WI38 (cell line): ENCODE measurements at regions not wholly inside any gene's neighbourhood (a gene's known extent, or its start where the extent isn't known, plus 50 kb on each side); places are given as distances from the start of the nearest gene placed in this dataset.

Source experiments
- H3K4me3 ChIP-seq: 2 replicates; pipeline ENCODE4 v1.5.1; 2011; ENCODE audit warnings: low read depth, mild to moderate bottlenecking, control low read depth, low read length
- TF ChIP-seq, protein P1 (sequence below): IDR thresholded peaks from 2 replicates; pipeline ENCODE4 v1.5.1; 2012; ENCODE audit warnings: low read depth, mild to moderate bottlenecking, control low read depth, low read length

- H3K4me3 ChIP-seq, result no peak overlapping the region
- TF ChIP-seq, protein P1, sequence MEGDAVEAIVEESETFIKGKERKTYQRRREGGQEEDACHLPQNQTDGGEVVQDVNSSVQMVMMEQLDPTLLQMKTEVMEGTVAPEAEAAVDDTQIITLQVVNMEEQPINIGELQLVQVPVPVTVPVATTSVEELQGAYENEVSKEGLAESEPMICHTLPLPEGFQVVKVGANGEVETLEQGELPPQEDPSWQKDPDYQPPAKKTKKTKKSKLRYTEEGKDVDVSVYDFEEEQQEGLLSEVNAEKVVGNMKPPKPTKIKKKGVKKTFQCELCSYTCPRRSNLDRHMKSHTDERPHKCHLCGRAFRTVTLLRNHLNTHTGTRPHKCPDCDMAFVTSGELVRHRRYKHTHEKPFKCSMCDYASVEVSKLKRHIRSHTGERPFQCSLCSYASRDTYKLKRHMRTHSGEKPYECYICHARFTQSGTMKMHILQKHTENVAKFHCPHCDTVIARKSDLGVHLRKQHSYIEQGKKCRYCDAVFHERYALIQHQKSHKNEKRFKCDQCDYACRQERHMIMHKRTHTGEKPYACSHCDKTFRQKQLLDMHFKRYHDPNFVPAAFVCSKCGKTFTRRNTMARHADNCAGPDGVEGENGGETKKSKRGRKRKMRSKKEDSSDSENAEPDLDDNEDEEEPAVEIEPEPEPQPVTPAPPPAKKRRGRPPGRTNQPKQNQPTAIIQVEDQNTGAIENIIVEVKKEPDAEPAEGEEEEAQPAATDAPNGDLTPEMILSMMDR, result no peak
Observed at GRCh38 chr1:201717286-201717685, 111.7 kb upstream of the IPO9 start.

DNA sequence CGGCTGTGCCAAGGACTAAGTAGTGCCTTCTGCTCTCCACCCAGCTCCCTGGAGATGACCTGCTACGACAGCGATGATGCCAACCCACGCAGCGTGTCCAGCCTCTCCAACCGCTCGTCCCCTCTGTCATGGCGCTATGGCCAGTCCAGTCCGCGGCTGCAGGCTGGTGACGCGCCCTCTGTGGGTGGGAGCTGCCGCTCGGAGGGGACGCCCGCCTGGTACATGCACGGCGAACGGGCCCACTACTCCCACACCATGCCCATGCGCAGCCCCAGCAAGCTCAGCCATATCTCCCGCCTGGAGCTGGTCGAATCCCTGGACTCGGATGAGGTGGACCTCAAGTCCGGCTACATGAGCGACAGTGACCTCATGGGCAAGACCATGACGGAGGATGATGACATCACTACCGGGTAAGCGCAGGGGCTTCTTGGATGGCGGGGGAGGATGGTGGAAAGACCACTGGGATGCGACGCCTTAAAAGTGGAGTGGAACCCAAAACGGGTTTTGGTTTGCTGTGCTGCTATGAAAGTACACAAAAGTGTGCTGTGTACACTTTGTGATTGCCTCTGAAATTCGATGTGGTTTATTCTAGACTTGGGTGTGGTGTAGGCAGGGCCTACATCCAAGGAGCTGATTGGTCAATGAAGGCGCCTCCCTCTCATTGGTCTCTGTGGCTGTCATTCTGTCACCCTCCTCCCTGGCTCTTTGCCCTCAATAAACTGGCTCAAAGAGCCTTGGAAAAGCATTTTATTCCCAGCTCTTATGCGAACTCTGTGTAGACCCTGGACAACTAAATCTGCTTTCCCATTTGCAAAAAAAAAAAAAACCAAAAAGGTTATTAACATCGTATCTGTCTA, 110.4 kb upstream of the IPO9 start:
- TF ChIP-seq, protein P1, result no peak
- H3K4me3 ChIP-seq, result no peak overlapping the region

GRCh38 chr1:201719812-201720521, 109.0 kb upstream of the IPO9 start:
- no peak overlapping the region; the same call in 1 of the 2 replicates for H3K4me3 ChIP-seq

DNA sequence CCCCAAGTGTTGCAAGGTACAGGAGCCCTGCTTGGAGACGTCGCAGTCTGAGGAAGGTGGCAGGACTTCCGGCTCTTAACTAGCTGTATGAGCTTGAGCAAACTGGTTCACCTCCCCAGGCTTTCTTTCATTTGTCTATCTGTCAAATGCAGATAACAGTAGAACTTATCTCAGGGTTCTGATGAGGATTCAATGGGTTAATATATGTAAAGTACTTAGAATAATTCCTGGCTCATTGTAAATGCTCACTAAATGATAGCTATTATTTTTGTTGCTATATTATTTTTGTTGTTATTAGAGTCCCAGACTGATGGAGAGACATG, 108.5 kb upstream of the IPO9 start:
- TF ChIP-seq, protein P1, result no peak
- H3K4me3 ChIP-seq, result no peak overlapping the region

More at GRCh38 chr1:201719812-201720521, 109.0 kb upstream of the IPO9 start:
- TF ChIP-seq, protein P1, result no peak

- TF ChIP-seq, protein P1, result no peak
- no peak overlapping the region for H3K4me3 ChIP-seq
Observed at GRCh38 chr1:201721082-201722049, 107.6 kb upstream of the IPO9 start.

DNA sequence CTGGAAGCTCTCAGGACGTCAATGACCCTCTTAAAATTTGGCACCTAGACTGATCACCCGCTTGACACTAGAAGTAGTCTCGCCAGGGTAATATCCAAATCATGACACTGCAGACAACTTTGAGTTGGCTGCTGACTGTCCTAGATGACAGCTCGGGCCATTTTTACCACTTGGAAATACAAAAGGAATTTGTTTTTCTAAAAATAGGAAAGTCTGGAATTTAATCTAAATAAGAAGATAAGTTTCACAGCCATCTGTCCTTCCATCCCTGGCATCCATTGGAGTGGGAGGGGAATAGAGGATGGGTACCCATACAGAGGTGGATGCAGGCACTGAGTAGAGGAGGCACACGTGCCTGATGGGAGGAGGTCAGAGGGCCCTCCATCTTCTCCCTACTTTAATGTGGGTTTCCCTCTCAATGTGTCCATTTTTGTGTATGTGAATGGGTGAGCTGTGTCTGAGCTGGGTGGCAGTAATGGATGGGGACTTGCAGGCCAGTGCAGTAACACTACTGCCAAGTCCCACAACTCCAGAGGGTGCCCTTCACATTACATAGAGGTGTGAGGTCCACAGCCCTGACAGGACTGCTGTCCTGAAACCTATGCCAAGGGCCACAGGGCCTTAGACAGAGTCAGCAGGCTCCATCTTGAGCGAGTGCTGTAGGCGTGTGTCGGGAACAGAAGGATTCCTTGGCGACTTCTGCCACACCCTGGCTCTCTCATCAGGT, 104.8 kb upstream of the IPO9 start:
- H3K4me3 ChIP-seq, result no peak overlapping the region
- TF ChIP-seq, protein P1, result no peak
